ENCODE measurements at regions not wholly inside any gene's neighbourhood (a gene's known extent, or its start where the extent isn't known, plus 50 kb on each side); places are given as distances from the start of the nearest gene placed in this dataset.

GRCh38 chr13:22455036-22455435 lies 725.7 kb upstream of the SGCG start:
- Histone ChIP-seq H2BK20ac (ENCODE audit: low read length) (no peak overlapping the region), H3K4me3 (ENCODE audit: extremely low read depth in 1 of 4, insufficient read depth in 2 of 4, low read depth in 3 of 4, low read length in 4 of 4) (no peak overlapping the region), H2BK5ac (ENCODE audit: low read depth, low read length) (no peak overlapping the region; the same call in 1 of the 2 replicates), H2BK120ac (replicated peaks; ENCODE audit: low read depth, low read length) (no peak overlapping the region), H3K79me2 (ENCODE audit: control insufficient read depth in 1 of 2, insufficient read depth in 2 of 2, low read length in 2 of 2) (no peaks in the 10 kb centered on the region), H3K23ac (ENCODE audit: insufficient read length) (no peak overlapping the region), H2AK5ac (ENCODE audit: low read depth, low read length) (no peak overlapping the region), H4K5ac (ENCODE audit: insufficient read length, low read depth, low read length) (no peak overlapping the region), H3K9ac (replicated peaks in 1 of 4; ENCODE audit: extremely low read depth in 1 of 4, low read depth in 3 of 4, low read length in 3 of 4) (no peak overlapping the region), H3K79me1 (ENCODE audit: low read depth, low read length) (no peaks in the 10 kb centered on the region), H3K14ac (ENCODE audit: insufficient read length) (no peak overlapping the region), H4K8ac (ENCODE audit: extremely low read depth, insufficient read depth, low read length) (no peak overlapping the region), H3K18ac (ENCODE audit: extremely low read depth, low read length) (no peak overlapping the region; the same call in 1 of the 2 replicates), H3K27ac (ENCODE audit: low read depth, low read length) (no peak overlapping the region), H3K4ac (replicated peaks; ENCODE audit: insufficient read length, low read depth, low read length) (no peak overlapping the region), H3K36me3 (ENCODE audit: control insufficient read depth in 2 of 4, insufficient read depth in 4 of 4, low read length in 3 of 4) (no peaks in the 10 kb centered on the region), H3K27me3 (replicated peaks in 1 of 4; ENCODE audit: control insufficient read depth in 3 of 4, extremely low read depth in 1 of 4, insufficient read depth in 3 of 4, low read length in 3 of 4) (no peaks in the 10 kb centered on the region), H2AFZ (ENCODE audit: low read length) (no peak overlapping the region), H3K56ac (replicated peaks; ENCODE audit: insufficient read length, low read depth, low read length) (no peak overlapping the region), H2BK12ac (ENCODE audit: low read depth, low read length) (no peak overlapping the region), H2BK15ac (ENCODE audit: low read length) (0 out of 2 replicates have a peak overlapping the region, but pooled peaks have one; percentile 9), H4K20me1 (replicated peaks in 1 of 2; ENCODE audit: control insufficient read depth in 1 of 2, insufficient read depth in 2 of 2, low read length in 2 of 2) (no peaks in the 10 kb centered on the region), H3K9me3 (ENCODE audit: insufficient read depth in 2 of 2, low read depth in 1 of 2, low read length in 1 of 2) (no peaks in the 10 kb centered on the region), H3K4me2 (ENCODE audit: insufficient read depth in 1 of 2, low read depth in 2 of 2, low read length in 2 of 2) (no peak overlapping the region; a peak in 2 of 4 replicates), H3K4me1 (replicated peaks in 1 of 4; ENCODE audit: control insufficient read depth in 3 of 4, insufficient read depth in 4 of 4, low read length in 3 of 4) (peaks cover 6 to 18% (median 12%) of the 10 kb centered on the region in 4 experiments), H3K23me2 (ENCODE audit: low read depth, low read length) (no peaks in the 10 kb centered on the region), H4K91ac (replicated peaks; ENCODE audit: insufficient read length, low read length) (no peak overlapping the region)
- TF ChIP-seq CHD2 (IDR thresholded peaks at IDR 0.05; ENCODE audit: low read length), result no peak
- no peak for TF ChIP-seq HDAC6 (IDR thresholded peaks at IDR 0.05; ENCODE audit: low read depth, low read length)
- no peak for TF ChIP-seq RNF2 (IDR thresholded peaks at IDR 0.05; ENCODE audit: borderline replicate concordance, low read depth, low read length, missing control alignments, poor library complexity, severe bottlenecking)
- TF ChIP-seq POU5F1 (IDR thresholded peaks at IDR 0.05; ENCODE audit: low read depth, low read length), result no peak
- no peak for TF ChIP-seq ZNF274 (IDR thresholded peaks at IDR 0.05; ENCODE audit: borderline replicate concordance, extremely low read depth, low read length)
- no peak for TF ChIP-seq BRCA1 (IDR thresholded peaks at IDR 0.05; ENCODE audit: low read depth, low read length)
- TF ChIP-seq TAF1 (IDR thresholded peaks at IDR 0.05; ENCODE audit: low read depth, low read length), result no peak
- no peak for TF ChIP-seq GABPA (IDR thresholded peaks at IDR 0.05; ENCODE audit: borderline replicate concordance, insufficient read depth, low read length)
- no peak for TF ChIP-seq CTCF (IDR thresholded peaks at IDR 0.05; ENCODE audit: control extremely low read depth in 1 of 3, insufficient read depth in 1 of 3, low read depth in 1 of 3, low read length in 3 of 3)
- ChIA-PET CTCF (ENCODE audit: partially characterized antibody) (interaction anchor here (1.0 to 1.1 kb wide), 2 partner anchors 12 to 31 kb away, joined by 3 to 4 read pairs; no protein-coding TSS in a partner anchor), POLR2A (ENCODE audit: partially characterized antibody) (interaction anchor here (0.7 kb wide), 1 partner anchor 102 kb away, joined by 4 read pairs; no protein-coding TSS in a partner anchor)
- no peak for FAIRE-seq
- 88% methylated on average over 2 of the region's 2 CpGs; no CpG with 5 or more reads in 1 of the 2 experiments for WGBS, 2 experiments (ENCODE audit: extremely low coverage in 1 of 2, insufficient coverage in 1 of 2, insufficient read length in 1 of 2, insufficient replicate concordance in 2 of 2, low coverage in 1 of 2, low lambda C conversion rate in 2 of 2, missing lambda C conversion rate in 1 of 2)
- no peak for DNase-seq (ENCODE audit: low read depth in 1 of 2, low spot score in 2 of 2)
